C4-2B (cell line): ENCODE measurements at regions not wholly inside any gene's neighbourhood (a gene's known extent, or its start where the extent isn't known, plus 50 kb on each side); places are given as distances from the start of the nearest gene placed in this dataset.

ENCODE experiments used
- ZFX ChIP-seq: fragments of 450-650 bp; IDR thresholded peaks from 2 replicates; pipeline ENCODE4 v1.6.1; 2017
- TF ChIP-seq, protein P1 (sequence below): fragments of 450-650 bp; conservative IDR thresholded peaks from 2 replicates; pipeline ENCODE4 v1.5.1; 2017; ENCODE audit warnings: mild to moderate bottlenecking

DNA sequence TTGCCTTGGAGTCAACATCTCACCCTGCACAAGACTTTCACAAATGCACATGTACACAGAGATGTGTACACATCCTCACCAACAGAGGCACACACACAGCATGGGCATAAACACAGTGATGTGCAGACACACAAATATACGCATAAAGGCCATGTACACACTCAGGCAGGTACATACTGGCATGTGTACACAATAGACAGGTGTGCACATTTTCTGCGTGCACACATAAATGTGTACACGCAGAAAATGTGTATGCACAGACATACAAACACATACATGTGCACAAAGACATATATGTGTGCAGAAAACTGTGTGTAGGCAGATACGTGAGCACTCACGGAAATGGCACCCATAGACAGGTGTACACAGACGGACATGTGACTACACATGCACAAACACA lies 85.3 kb upstream of the ZBTB40 start:
- TF ChIP-seq, protein P1, sequence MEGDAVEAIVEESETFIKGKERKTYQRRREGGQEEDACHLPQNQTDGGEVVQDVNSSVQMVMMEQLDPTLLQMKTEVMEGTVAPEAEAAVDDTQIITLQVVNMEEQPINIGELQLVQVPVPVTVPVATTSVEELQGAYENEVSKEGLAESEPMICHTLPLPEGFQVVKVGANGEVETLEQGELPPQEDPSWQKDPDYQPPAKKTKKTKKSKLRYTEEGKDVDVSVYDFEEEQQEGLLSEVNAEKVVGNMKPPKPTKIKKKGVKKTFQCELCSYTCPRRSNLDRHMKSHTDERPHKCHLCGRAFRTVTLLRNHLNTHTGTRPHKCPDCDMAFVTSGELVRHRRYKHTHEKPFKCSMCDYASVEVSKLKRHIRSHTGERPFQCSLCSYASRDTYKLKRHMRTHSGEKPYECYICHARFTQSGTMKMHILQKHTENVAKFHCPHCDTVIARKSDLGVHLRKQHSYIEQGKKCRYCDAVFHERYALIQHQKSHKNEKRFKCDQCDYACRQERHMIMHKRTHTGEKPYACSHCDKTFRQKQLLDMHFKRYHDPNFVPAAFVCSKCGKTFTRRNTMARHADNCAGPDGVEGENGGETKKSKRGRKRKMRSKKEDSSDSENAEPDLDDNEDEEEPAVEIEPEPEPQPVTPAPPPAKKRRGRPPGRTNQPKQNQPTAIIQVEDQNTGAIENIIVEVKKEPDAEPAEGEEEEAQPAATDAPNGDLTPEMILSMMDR = no peak
- no peak for TF ChIP-seq ZFX
